NB4 (cell line): ENCODE measurements at regions not wholly inside any gene's neighbourhood (a gene's known extent, or its start where the extent isn't known, plus 50 kb on each side); places are given as distances from the start of the nearest gene placed in this dataset.

Source experiments
- MAX ChIP-seq: IDR thresholded peaks from 2 replicates; pipeline ENCODE4 v1.6.1; 2011; ENCODE audit warnings: low read depth, low read length
- MYC ChIP-seq: IDR thresholded peaks from 2 replicates; pipeline ENCODE4 v1.6.1; 2011; ENCODE audit warnings: low read depth, low read length
- TF ChIP-seq, protein P1 (sequence below): IDR thresholded peaks from one replicate; pipeline ENCODE4 v1.5.1; 2012; ENCODE audit warnings: low read depth, low read length

GRCh38 chr3:154602241-154602640 lies 172.3 kb upstream of the GPR149 start:
- TF ChIP-seq, protein P1, sequence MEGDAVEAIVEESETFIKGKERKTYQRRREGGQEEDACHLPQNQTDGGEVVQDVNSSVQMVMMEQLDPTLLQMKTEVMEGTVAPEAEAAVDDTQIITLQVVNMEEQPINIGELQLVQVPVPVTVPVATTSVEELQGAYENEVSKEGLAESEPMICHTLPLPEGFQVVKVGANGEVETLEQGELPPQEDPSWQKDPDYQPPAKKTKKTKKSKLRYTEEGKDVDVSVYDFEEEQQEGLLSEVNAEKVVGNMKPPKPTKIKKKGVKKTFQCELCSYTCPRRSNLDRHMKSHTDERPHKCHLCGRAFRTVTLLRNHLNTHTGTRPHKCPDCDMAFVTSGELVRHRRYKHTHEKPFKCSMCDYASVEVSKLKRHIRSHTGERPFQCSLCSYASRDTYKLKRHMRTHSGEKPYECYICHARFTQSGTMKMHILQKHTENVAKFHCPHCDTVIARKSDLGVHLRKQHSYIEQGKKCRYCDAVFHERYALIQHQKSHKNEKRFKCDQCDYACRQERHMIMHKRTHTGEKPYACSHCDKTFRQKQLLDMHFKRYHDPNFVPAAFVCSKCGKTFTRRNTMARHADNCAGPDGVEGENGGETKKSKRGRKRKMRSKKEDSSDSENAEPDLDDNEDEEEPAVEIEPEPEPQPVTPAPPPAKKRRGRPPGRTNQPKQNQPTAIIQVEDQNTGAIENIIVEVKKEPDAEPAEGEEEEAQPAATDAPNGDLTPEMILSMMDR: no peak
- TF ChIP-seq MYC: no peak
- no peak for TF ChIP-seq MAX
